Activated T-cell treated with anti-CD3 and anti-CD28 coated beads for 48 hours (primary cell): ENCODE measurements at regions not wholly inside any gene's neighbourhood (a gene's known extent, or its start where the extent isn't known, plus 50 kb on each side); places are given as distances from the start of the nearest gene placed in this dataset.
"Not testable (repeated sequence)": the region's sequence is repeated elsewhere in the genome, so short reads cannot be mapped to it uniquely, and the experiment has no call there.

Experiments used
- DNase-seq: peaks from one replicate; pipeline ENCODE4 v3.0.0-alpha.2; 2020; ENCODE audit warnings: low read depth

- DNase-seq, result no peak
Measured at GRCh38 chr21:36207577-36208320, 51.1 kb downstream of the DOP1B start.

- no peak for DNase-seq
Measured at GRCh38 chr21:36208326-36209013, 51.8 kb downstream of the DOP1B start.

- DNase-seq, result peak; percentile 15
Measured at GRCh38 chr21:36209626-36210171, 53.1 kb downstream of the DOP1B start.

- DNase-seq, result no peak
Measured at GRCh38 chr21:36210779-36211659, 54.4 kb downstream of the DOP1B start.

- no peak for DNase-seq
Measured at GRCh38 chr21:36211660-36212512, 55.3 kb downstream of the DOP1B start.

GRCh38 chr21:36212513-36212780, 55.8 kb downstream of the DOP1B start:
- DNase-seq, result no peak

- no peak for DNase-seq
Measured at GRCh38 chr21:36214561-36214960, 57.9 kb downstream of the DOP1B start.

- no peak for DNase-seq
Measured at GRCh38 chr21:36217743-36218142, 61.1 kb downstream of the DOP1B start.

- no peak for DNase-seq
Measured at GRCh38 chr21:36218691-36219090, 62.1 kb downstream of the DOP1B start.

- no peak for DNase-seq
Measured at GRCh38 chr21:36223451-36223850, 66.8 kb downstream of the DOP1B start.

- no peak for DNase-seq
Measured at GRCh38 chr21:36229181-36229580, 72.6 kb downstream of the DOP1B start.

GRCh38 chr21:36231444-36231843, 74.8 kb downstream of the DOP1B start:
- DNase-seq, result not testable (repeated sequence)

GRCh38 chr21:36232641-36233040, 76.0 kb downstream of the DOP1B start:
- DNase-seq, result no peak

- no peak for DNase-seq
Measured at GRCh38 chr21:36235058-36235582, 78.5 kb downstream of the DOP1B start.

GRCh38 chr21:36236052-36236730, 79.6 kb downstream of the DOP1B start:
- DNase-seq, result no peak

- no peak for DNase-seq
Measured at GRCh38 chr21:36237441-36237840, 80.8 kb downstream of the DOP1B start.

GRCh38 chr21:36239585-36239984, 80.4 kb upstream of the MORC3 start:
- no peak for DNase-seq

GRCh38 chr21:36241717-36242116, 78.3 kb upstream of the MORC3 start:
- no peak for DNase-seq

- no peak for DNase-seq
Measured at GRCh38 chr21:36245115-36245514, 74.9 kb upstream of the MORC3 start.

- no peak for DNase-seq
Measured at GRCh38 chr21:36245649-36246048, 74.3 kb upstream of the MORC3 start.

- DNase-seq, result no peak
Measured at GRCh38 chr21:36246080-36246631, 73.8 kb upstream of the MORC3 start.
